ENCODE measurements at regions not wholly inside any gene's neighbourhood (a gene's known extent, or its start where the extent isn't known, plus 50 kb on each side); places are given as distances from the start of the nearest gene placed in this dataset.
"Not testable (repeated sequence)": the region's sequence is repeated elsewhere in the genome, so short reads cannot be mapped to it uniquely, and the experiment has no call there.

DNA sequence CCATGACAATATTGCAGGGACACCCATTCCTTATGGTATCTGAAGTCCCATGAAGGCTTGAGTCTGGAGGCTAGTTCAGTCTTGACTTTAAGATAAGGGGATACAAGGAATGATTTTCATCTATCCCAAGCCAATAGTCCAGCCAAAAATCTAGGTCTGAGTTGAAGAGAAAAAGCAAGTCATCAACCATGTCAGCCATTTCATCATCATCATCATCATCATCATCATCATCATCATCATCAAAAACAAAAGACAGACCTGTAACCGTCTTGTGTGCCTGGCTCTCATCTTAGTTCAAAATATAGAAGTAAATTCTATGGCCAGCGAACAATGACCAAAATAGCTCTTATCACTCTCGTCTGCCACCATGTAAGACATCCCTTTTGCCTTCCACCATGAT, 59.5 kb upstream of the FAM90A26 start:
- H3K9ac ChIP-seq (ENCODE audit: low read length); H3K27me3 ChIP-seq (ENCODE audit: insufficient read depth, low read length); H3K4me1 ChIP-seq (ENCODE audit: control insufficient read depth in 1 of 2, insufficient read depth in 2 of 2, low read length in 2 of 2); H4K20me1 ChIP-seq (ENCODE audit: insufficient read depth); H2AFZ ChIP-seq (ENCODE audit: low read depth, low read length, poor library complexity, severe bottlenecking); H3K4me3 ChIP-seq (replicated peaks in 1 of 2; ENCODE audit: low read depth in 1 of 2, low read length in 2 of 2); H3K4me2 ChIP-seq (ENCODE audit: low read length); H3K9me3 ChIP-seq (ENCODE audit: control insufficient read depth in 1 of 2, insufficient read depth in 1 of 2, low read depth in 1 of 2, low read length in 2 of 2); POLR2A ChIA-PET; intact Hi-C loops (cut with micrococcal nuclease); H3K79me2 ChIP-seq (ENCODE audit: insufficient read depth, low read length); H3K9me2 ChIP-seq (ENCODE audit: insufficient read depth); CTCF ChIA-PET; H3K36me3 ChIP-seq (ENCODE audit: control insufficient read depth in 1 of 2, insufficient read depth in 2 of 2, low read length in 2 of 2); DNase-seq (ENCODE audit: low read depth, low spot score); ATAC-seq; BruUV-seq (replicated peaks); H3K27ac ChIP-seq (ENCODE audit: low read depth, low read length): not testable (repeated sequence)
- RAD21 ChIA-PET (ENCODE audit: low non-redundant PET in 1 of 2, low total read pairs in 2 of 2, uncharacterized antibody in 2 of 2, unreplicated experiment in 2 of 2) = interaction anchor here in 1 of 2 experiments (0.5 kb wide), 1 partner anchor 113 kb away, joined by 3 read pairs; no protein-coding TSS in a partner anchor

DNA sequence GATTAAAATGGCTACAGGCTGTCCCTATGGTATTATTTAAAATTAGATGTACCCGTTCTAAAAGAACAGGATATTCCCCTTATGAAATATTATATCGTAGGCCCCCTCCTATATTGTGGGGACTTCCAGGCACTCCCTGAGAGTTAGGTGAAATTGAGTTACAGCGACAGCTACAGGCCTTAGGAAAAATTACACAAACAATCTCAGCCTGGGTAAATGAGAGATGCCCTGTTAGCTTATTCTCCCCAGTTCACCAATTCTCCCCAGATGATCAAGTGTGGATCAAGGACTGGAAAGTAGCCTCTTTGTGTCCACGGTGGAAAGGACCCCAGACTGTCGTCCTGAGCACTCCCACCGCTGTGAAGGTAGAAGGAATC, 67.1 kb upstream of the FAM90A26 start:
- DNase-seq (ENCODE audit: low read depth, low spot score); H3K9ac ChIP-seq (ENCODE audit: low read length); H3K79me2 ChIP-seq (ENCODE audit: insufficient read depth, low read length); POLR2A ChIA-PET; H3K27ac ChIP-seq (ENCODE audit: low read depth, low read length); H4K20me1 ChIP-seq (ENCODE audit: insufficient read depth); BruUV-seq (replicated peaks); RAD21 ChIA-PET (ENCODE audit: low non-redundant PET in 1 of 2, low total read pairs in 2 of 2, uncharacterized antibody in 2 of 2, unreplicated experiment in 2 of 2); H3K27me3 ChIP-seq (ENCODE audit: insufficient read depth, low read length); H3K9me2 ChIP-seq (ENCODE audit: insufficient read depth); H2AFZ ChIP-seq (ENCODE audit: low read depth, low read length, poor library complexity, severe bottlenecking); H3K4me1 ChIP-seq (ENCODE audit: control insufficient read depth in 1 of 2, insufficient read depth in 2 of 2, low read length in 2 of 2); ATAC-seq; H3K4me3 ChIP-seq (replicated peaks in 1 of 2; ENCODE audit: low read depth in 1 of 2, low read length in 2 of 2); H3K36me3 ChIP-seq (ENCODE audit: control insufficient read depth in 1 of 2, insufficient read depth in 2 of 2, low read length in 2 of 2); H3K9me3 ChIP-seq (ENCODE audit: control insufficient read depth in 1 of 2, insufficient read depth in 1 of 2, low read depth in 1 of 2, low read length in 2 of 2): not testable (repeated sequence)
- CTCF ChIA-PET = interaction anchor here (1.4 to 2.2 kb wide), 2 partner anchors 102 to 110 kb away, joined by 3 to 15 read pairs; no protein-coding TSS in a partner anchor
- intact Hi-C loops (cut with micrococcal nuclease) = loop anchor here (2.0 kb wide), 1 partner anchor 162 kb away; no protein-coding TSS in a partner anchor
- TF ChIP-seq, protein P1, sequence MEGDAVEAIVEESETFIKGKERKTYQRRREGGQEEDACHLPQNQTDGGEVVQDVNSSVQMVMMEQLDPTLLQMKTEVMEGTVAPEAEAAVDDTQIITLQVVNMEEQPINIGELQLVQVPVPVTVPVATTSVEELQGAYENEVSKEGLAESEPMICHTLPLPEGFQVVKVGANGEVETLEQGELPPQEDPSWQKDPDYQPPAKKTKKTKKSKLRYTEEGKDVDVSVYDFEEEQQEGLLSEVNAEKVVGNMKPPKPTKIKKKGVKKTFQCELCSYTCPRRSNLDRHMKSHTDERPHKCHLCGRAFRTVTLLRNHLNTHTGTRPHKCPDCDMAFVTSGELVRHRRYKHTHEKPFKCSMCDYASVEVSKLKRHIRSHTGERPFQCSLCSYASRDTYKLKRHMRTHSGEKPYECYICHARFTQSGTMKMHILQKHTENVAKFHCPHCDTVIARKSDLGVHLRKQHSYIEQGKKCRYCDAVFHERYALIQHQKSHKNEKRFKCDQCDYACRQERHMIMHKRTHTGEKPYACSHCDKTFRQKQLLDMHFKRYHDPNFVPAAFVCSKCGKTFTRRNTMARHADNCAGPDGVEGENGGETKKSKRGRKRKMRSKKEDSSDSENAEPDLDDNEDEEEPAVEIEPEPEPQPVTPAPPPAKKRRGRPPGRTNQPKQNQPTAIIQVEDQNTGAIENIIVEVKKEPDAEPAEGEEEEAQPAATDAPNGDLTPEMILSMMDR (IDR thresholded peaks at IDR 0.05 in 2 of 3, conservative IDR thresholded peaks at IDR 0.05 in 1 of 3; ENCODE audit: borderline replicate concordance in 1 of 3, insufficient read depth in 1 of 3, low read depth in 2 of 3, low read length in 2 of 3) = peak; percentile 22 to 38 (median 37); a peak in 3 of 6 replicates
- peak; percentile 20; the same call in 1 of the 2 replicates for TF ChIP-seq RAD21 (IDR thresholded peaks at IDR 0.05; ENCODE audit: low read depth)
- peak overlapping the region; percentile 41 for H3K4me2 ChIP-seq (ENCODE audit: low read length)

All from HCT116 (cell line).